H9 (cell line): ENCODE measurements at regions not wholly inside any gene's neighbourhood (a gene's known extent, or its start where the extent isn't known, plus 50 kb on each side); places are given as distances from the start of the nearest gene placed in this dataset.

Experiments used
- DNase-seq: peaks from one replicate; pipeline ENCODE4 v3.0.0-alpha.2; 2017
- H2AFZ ChIP-seq: one replicate; pipeline ENCODE4 v1.6.1; 2013; ENCODE audit warnings: mild to moderate bottlenecking, low read length, control low read depth, moderate library complexity
- H2AK5ac ChIP-seq: 2 replicates; pipeline ENCODE4 v1.6.1; 2013; ENCODE audit warnings: low read length, control low read depth, mixed read lengths; ENCODE audit not compliant: insufficient read length
- H2BK120ac ChIP-seq: one replicate; pipeline ENCODE4 v1.6.1; 2013; ENCODE audit warnings: low read depth, mild to moderate bottlenecking, low read length, control low read depth, inconsistent platforms; ENCODE audit not compliant: poor library complexity, severe bottlenecking
- H2BK12ac ChIP-seq: 2 replicates; pipeline ENCODE4 v1.6.1; 2013; ENCODE audit warnings: low read length, control low read depth, mixed read lengths, low read depth; ENCODE audit not compliant: insufficient read length
- H2BK15ac ChIP-seq: 2 replicates; pipeline ENCODE4 v1.6.1; 2013; ENCODE audit warnings: low read depth, low read length, control low read depth
- H2BK20ac ChIP-seq: one replicate; pipeline ENCODE4 v1.6.1; 2013; ENCODE audit warnings: low read depth, mild to moderate bottlenecking, low read length, control low read depth, inconsistent platforms; ENCODE audit not compliant: poor library complexity, severe bottlenecking
- H2BK5ac ChIP-seq: 2 replicates; pipeline ENCODE4 v1.6.1; 2013; ENCODE audit warnings: low read length, control low read depth, mixed read lengths; ENCODE audit not compliant: insufficient read length
- H3K14ac ChIP-seq: 2 replicates; pipeline ENCODE4 v1.6.1; 2013; ENCODE audit warnings: low read length, control low read depth; ENCODE audit not compliant: insufficient read depth
- H3K18ac ChIP-seq: 2 replicates; pipeline ENCODE4 v1.6.1; 2013; ENCODE audit warnings: low read depth, mild to moderate bottlenecking, mixed read lengths, low read length, control low read depth; ENCODE audit not compliant: insufficient read length
- H3K23ac ChIP-seq: 2 replicates; pipeline ENCODE4 v1.6.1; 2013; ENCODE audit warnings: low read length, control low read depth, mixed read lengths, low read depth; ENCODE audit not compliant: insufficient read length
- H3K23me2 ChIP-seq: 2 replicates; pipeline ENCODE4 v1.6.1; 2013; ENCODE audit warnings: low read depth, mild to moderate bottlenecking, mixed read lengths, low read length, control low read depth; ENCODE audit not compliant: insufficient read length, poor library complexity, severe bottlenecking
- H3K27ac ChIP-seq: 2 replicates; pipeline ENCODE4 v1.5.1; 2013; ENCODE audit warnings: low read length, control low read depth, mixed read lengths, low read depth; ENCODE audit not compliant: insufficient read length
- H3K27me3 ChIP-seq: 2 replicates; pipeline ENCODE4 v1.6.1; 2013; ENCODE audit warnings: low read length, control low read depth, inconsistent platforms; ENCODE audit not compliant: insufficient read depth
- H3K4ac ChIP-seq: 2 replicates; pipeline ENCODE4 v1.6.1; 2013; ENCODE audit warnings: low read depth, mild to moderate bottlenecking, control low read depth, inconsistent platforms, low read length, moderate library complexity
- H3K4me1 ChIP-seq: 2 replicates; pipeline ENCODE4 v1.6.1; 2013; ENCODE audit warnings: low read length, control low read depth, inconsistent platforms; ENCODE audit not compliant: insufficient read depth
- H3K4me2 ChIP-seq: 2 replicates; pipeline ENCODE4 v1.6.1; 2013; ENCODE audit warnings: low read length, control low read depth, mixed read lengths; ENCODE audit not compliant: insufficient read length, insufficient read depth
- H3K56ac ChIP-seq: 2 replicates; pipeline ENCODE4 v1.6.1; 2013; ENCODE audit warnings: low read depth, mild to moderate bottlenecking, mixed read lengths, low read length, control low read depth; ENCODE audit not compliant: insufficient read length
- H3K79me1 ChIP-seq: 2 replicates; pipeline ENCODE4 v1.6.1; 2013; ENCODE audit warnings: low read depth, mild to moderate bottlenecking, moderate library complexity, low read length, control low read depth, inconsistent platforms; ENCODE audit not compliant: insufficient read depth, poor library complexity, severe bottlenecking
- H3K79me2 ChIP-seq: 2 replicates; pipeline ENCODE4 v1.6.1; 2013; ENCODE audit warnings: low read length, control low read depth, inconsistent platforms; ENCODE audit not compliant: insufficient read depth
- H3K9ac ChIP-seq: 2 replicates; pipeline ENCODE4 v1.6.1; 2013; ENCODE audit warnings: low read length, control low read depth, mixed read lengths; ENCODE audit not compliant: insufficient read length; ENCODE audit errors: extremely low read depth
- H3K9me3 ChIP-seq: one replicate; pipeline ENCODE4 v1.6.1; 2013; ENCODE audit warnings: low read depth, low read length, inconsistent platforms; ENCODE audit not compliant: control insufficient read depth
- H3T11ph ChIP-seq: one replicate; pipeline ENCODE4 v1.6.1; 2013; ENCODE audit warnings: mild to moderate bottlenecking, low read length, control low read depth, inconsistent platforms
- H4K20me1 ChIP-seq: one replicate; pipeline ENCODE4 v1.6.1; 2013; ENCODE audit not compliant: control insufficient read depth, insufficient read length, insufficient read depth
- H4K5ac ChIP-seq: 2 replicates; pipeline ENCODE4 v1.6.1; 2013; ENCODE audit warnings: low read depth, mild to moderate bottlenecking, mixed read lengths, low read length, control low read depth; ENCODE audit not compliant: insufficient read length
- H4K8ac ChIP-seq: replicated peaks from 2 replicates; pipeline ENCODE4 v1.6.1; 2013; ENCODE audit warnings: low read length, control low read depth, mixed read lengths, low read depth; ENCODE audit not compliant: insufficient read length
- H4K91ac ChIP-seq: 2 replicates; pipeline ENCODE4 v1.6.1; 2013; ENCODE audit warnings: low read depth, mild to moderate bottlenecking, moderate library complexity, mixed read lengths, low read length, control low read depth; ENCODE audit not compliant: insufficient read length
- H3K27ac Mint-ChIP-seq, 3 experiments: 2 replicates in 2 of 3; 3 replicates in 1 of 3; pipeline ENCODE4 v1.8.0; 2020 to 2021; ENCODE audit warnings: mixed read lengths in 3 of 3, mild to moderate bottlenecking in 1 of 3, moderate library complexity in 1 of 3
- H3K27me3 Mint-ChIP-seq: 2 replicates; pipeline ENCODE4 v1.8.0; 2021; ENCODE audit warnings: low read depth, mild to moderate bottlenecking, moderate library complexity, mixed read lengths
- H3K36me3 Mint-ChIP-seq, 3 experiments: 2 replicates in 2 of 3; 3 replicates in 1 of 3; pipeline ENCODE4 v1.8.0; 2020 to 2021; ENCODE audit warnings: low read depth in 3 of 3, mixed read lengths in 3 of 3; ENCODE audit not compliant: insufficient read depth in 1 of 3
- H3K4me1 Mint-ChIP-seq, 2 experiments: 2 replicates each; pipeline ENCODE4 v1.8.0; 2020; ENCODE audit warnings: mixed read lengths in 2 of 2
- H3K4me3 Mint-ChIP-seq, 2 experiments: 2 replicates in 1 of 2; 3 replicates in 1 of 2; pipeline ENCODE4 v1.8.0; 2020 to 2021; ENCODE audit warnings: mild to moderate bottlenecking in 2 of 2, mixed read lengths in 2 of 2, moderate library complexity in 1 of 2
- H3K9me3 Mint-ChIP-seq, 2 experiments: 2 replicates in 1 of 2; 3 replicates in 1 of 2; pipeline ENCODE4 v1.8.0; 2020; ENCODE audit warnings: mild to moderate bottlenecking in 2 of 2, mixed read lengths in 2 of 2, moderate library complexity in 1 of 2
- WGBS: extraction: QIAGEN DNeasy Blood & Tissue Kit; methylation state at CpG from one replicate; pipeline ENCODE4 v1.1.7; 2013; ENCODE audit warnings: missing lambda C conversion rate, low lambda C conversion rate, mixed read lengths; ENCODE audit not compliant: insufficient read length; ENCODE audit errors: extremely low coverage; 5-methylcytosine and 5-hydroxymethylcytosine counted together
- TF ChIP-seq, protein P1 (sequence below): fragments of 200-600 bp; sonication (generic); conservative IDR thresholded peaks from 3 replicates; pipeline ENCODE4 v1.8.0; 2021; ENCODE audit warnings: antibody characterized with exemption, mild to moderate bottlenecking

DNA sequence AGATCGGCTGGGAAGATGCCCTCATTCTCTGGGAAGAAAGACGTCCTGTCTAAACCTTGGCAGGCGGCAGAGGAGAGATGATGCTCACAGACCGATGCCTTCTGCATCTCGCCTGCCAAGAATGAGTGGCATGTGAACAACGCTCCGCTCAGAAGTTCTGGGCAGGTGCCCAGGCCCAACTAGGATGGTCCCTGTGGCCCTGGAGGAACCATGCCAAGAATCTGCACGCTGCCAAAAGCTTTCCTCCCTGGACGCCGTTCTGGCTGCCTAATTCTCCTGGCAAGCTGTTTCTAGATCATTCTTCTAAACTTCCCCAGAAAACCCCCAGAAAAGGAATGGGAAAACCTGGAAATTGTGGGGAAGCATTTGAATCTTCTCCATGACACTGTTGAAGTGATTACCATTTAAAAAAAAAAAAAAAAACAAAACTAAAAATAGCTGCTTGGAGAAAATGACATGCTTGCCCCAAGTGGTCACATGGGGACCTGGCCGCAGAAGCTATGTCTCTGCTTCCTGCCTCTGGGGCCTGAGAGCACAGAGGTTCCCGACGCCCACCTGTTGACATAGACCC lies 440.9 kb downstream of the PRDM2 start:
- Mint-ChIP-seq H3K27ac (no peak overlapping the region), H3K36me3 (no peaks in the 10 kb centered on the region; a peak in 1 of 7 replicates), H3K4me1 (peaks cover 22 to 23% of the 10 kb centered on the region in 2 experiments), H3K9me3 (no peaks in the 10 kb centered on the region; a peak in 2 of 5 replicates), H3K4me3 (no peak overlapping the region), H3K27me3 (no peaks in the 10 kb centered on the region; the same call in 1 of the 2 replicates)
- Histone ChIP-seq H3K9me3 (no peaks in the 10 kb centered on the region), H3T11ph (no peak overlapping the region), H3K4ac (no peak overlapping the region), H2AFZ (no peak overlapping the region), H3K23ac (no peak overlapping the region), H3K79me2 (no peaks in the 10 kb centered on the region), H3K9ac (no peak overlapping the region), H3K27me3 (no peaks in the 10 kb centered on the region), H2AK5ac (no peak overlapping the region), H3K18ac (no peak overlapping the region), H2BK120ac (no peak overlapping the region), H3K4me1 (peaks cover 7% of the 10 kb centered on the region), H4K91ac (no peak overlapping the region), H4K8ac (no peak overlapping the region), H2BK20ac (no peak overlapping the region), H3K14ac (no peak overlapping the region; the same call in 1 of the 2 replicates), H3K27ac (no peak overlapping the region), H3K4me2 (no peak overlapping the region), H3K23me2 (no peaks in the 10 kb centered on the region), H3K79me1 (no peaks in the 10 kb centered on the region), H2BK5ac (no peak overlapping the region), H4K5ac (no peak overlapping the region), H2BK15ac (no peak overlapping the region), H2BK12ac (no peak overlapping the region), H4K20me1 (no peaks in the 10 kb centered on the region), H3K56ac (no peak overlapping the region)
- no CpG with 5 or more reads among the region's 13 CpGs for WGBS
- no peak for DNase-seq
- TF ChIP-seq, protein P1, sequence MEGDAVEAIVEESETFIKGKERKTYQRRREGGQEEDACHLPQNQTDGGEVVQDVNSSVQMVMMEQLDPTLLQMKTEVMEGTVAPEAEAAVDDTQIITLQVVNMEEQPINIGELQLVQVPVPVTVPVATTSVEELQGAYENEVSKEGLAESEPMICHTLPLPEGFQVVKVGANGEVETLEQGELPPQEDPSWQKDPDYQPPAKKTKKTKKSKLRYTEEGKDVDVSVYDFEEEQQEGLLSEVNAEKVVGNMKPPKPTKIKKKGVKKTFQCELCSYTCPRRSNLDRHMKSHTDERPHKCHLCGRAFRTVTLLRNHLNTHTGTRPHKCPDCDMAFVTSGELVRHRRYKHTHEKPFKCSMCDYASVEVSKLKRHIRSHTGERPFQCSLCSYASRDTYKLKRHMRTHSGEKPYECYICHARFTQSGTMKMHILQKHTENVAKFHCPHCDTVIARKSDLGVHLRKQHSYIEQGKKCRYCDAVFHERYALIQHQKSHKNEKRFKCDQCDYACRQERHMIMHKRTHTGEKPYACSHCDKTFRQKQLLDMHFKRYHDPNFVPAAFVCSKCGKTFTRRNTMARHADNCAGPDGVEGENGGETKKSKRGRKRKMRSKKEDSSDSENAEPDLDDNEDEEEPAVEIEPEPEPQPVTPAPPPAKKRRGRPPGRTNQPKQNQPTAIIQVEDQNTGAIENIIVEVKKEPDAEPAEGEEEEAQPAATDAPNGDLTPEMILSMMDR = 0 out of 3 replicates have a peak, but pooled peaks have one; percentile 14
